ENCODE measurements at regions not wholly inside any gene's neighbourhood (a gene's known extent, or its start where the extent isn't known, plus 50 kb on each side); places are given as distances from the start of the nearest gene placed in this dataset.

- H3K4me3 Mint-ChIP-seq = no peak overlapping the region
- no peak for DNase-seq
- no peaks in the 10 kb centered on the region for H3K9me3 Mint-ChIP-seq
- no peak overlapping the region for H3K27ac Mint-ChIP-seq
- no peak for TF ChIP-seq CTCF (IDR thresholded peaks at IDR 0.05)
- H3K4me1 Mint-ChIP-seq (ENCODE audit: low read depth) = no peaks in the 10 kb centered on the region
- peaks cover 2% of the 10 kb centered on the region; the same call in 1 of the 2 replicates for H3K27me3 Mint-ChIP-seq (ENCODE audit: insufficient read depth)
- no peaks in the 10 kb centered on the region for H3K36me3 Mint-ChIP-seq (ENCODE audit: low read depth)
These were observed 268.6 kb downstream of the PDCD6IP start for GRCh38 chr3:34066999-34067398.

- H3K27me3 Mint-ChIP-seq (ENCODE audit: insufficient read depth) = peaks cover 2% of the 10 kb centered on the region; the same call in 1 of the 2 replicates
- H3K4me3 Mint-ChIP-seq = no peak overlapping the region
- no peak for DNase-seq
- no peak overlapping the region for H3K27ac Mint-ChIP-seq
- no peaks in the 10 kb centered on the region for H3K36me3 Mint-ChIP-seq (ENCODE audit: low read depth)
- TF ChIP-seq CTCF (IDR thresholded peaks at IDR 0.05) = no peak
- H3K4me1 Mint-ChIP-seq (ENCODE audit: low read depth) = no peaks in the 10 kb centered on the region
- H3K9me3 Mint-ChIP-seq = no peaks in the 10 kb centered on the region
These were observed 269.2 kb downstream of the PDCD6IP start for GRCh38 chr3:34067536-34068051.

- no peak overlapping the region for H3K4me3 Mint-ChIP-seq
- peaks cover 2% of the 10 kb centered on the region for H3K27me3 Mint-ChIP-seq (ENCODE audit: insufficient read depth)
- no peaks in the 10 kb centered on the region for H3K4me1 Mint-ChIP-seq (ENCODE audit: low read depth)
- no peak overlapping the region for H3K27ac Mint-ChIP-seq
- no peaks in the 10 kb centered on the region for H3K9me3 Mint-ChIP-seq
- no peak for TF ChIP-seq CTCF (IDR thresholded peaks at IDR 0.05)
- no peak for DNase-seq
- no peaks in the 10 kb centered on the region for H3K36me3 Mint-ChIP-seq (ENCODE audit: low read depth)
These were observed 270.1 kb downstream of the PDCD6IP start for GRCh38 chr3:34068505-34068904.

- H3K9me3 Mint-ChIP-seq = no peaks in the 10 kb centered on the region
- H3K27me3 Mint-ChIP-seq (ENCODE audit: insufficient read depth) = peaks cover 2% of the 10 kb centered on the region
- DNase-seq = no peak
- no peak for TF ChIP-seq CTCF (IDR thresholded peaks at IDR 0.05)
- H3K27ac Mint-ChIP-seq = no peak overlapping the region
- H3K36me3 Mint-ChIP-seq (ENCODE audit: low read depth) = no peaks in the 10 kb centered on the region
- no peak overlapping the region for H3K4me3 Mint-ChIP-seq
- H3K4me1 Mint-ChIP-seq (ENCODE audit: low read depth) = no peaks in the 10 kb centered on the region
These were observed 272.6 kb downstream of the PDCD6IP start for GRCh38 chr3:34070831-34071585.

- Mint-ChIP-seq H3K36me3 (ENCODE audit: low read depth) (no peaks in the 10 kb centered on the region), H3K9me3 (no peaks in the 10 kb centered on the region), H3K27me3 (ENCODE audit: insufficient read depth) (peaks cover 2% of the 10 kb centered on the region), H3K27ac (no peak overlapping the region), H3K4me1 (ENCODE audit: low read depth) (no peaks in the 10 kb centered on the region), H3K4me3 (no peak overlapping the region)
- DNase-seq = no peak
- no peak for TF ChIP-seq CTCF (IDR thresholded peaks at IDR 0.05)
These were observed 273.9 kb downstream of the PDCD6IP start for GRCh38 chr3:34072297-34072696.
